Mononuclear cell (primary cell): ENCODE measurements at regions not wholly inside any gene's neighbourhood (a gene's known extent, or its start where the extent isn't known, plus 50 kb on each side); places are given as distances from the start of the nearest gene placed in this dataset.
"Not testable (repeated sequence)": the region's sequence is repeated elsewhere in the genome, so short reads cannot be mapped to it uniquely, and the experiment has no call there.

Experiments
- H3K27me3 ChIP-seq: 2 replicates; pipeline ENCODE4 v1.6.0; 2011; ENCODE audit warnings: low read length, control low read depth; ENCODE audit not compliant: insufficient read depth
- H3K4me1 ChIP-seq: 2 replicates; pipeline ENCODE4 v1.5.1; 2011; ENCODE audit warnings: mild to moderate bottlenecking, low read length, control low read depth; ENCODE audit not compliant: insufficient read depth
- H3K4me3 ChIP-seq: 2 replicates; pipeline ENCODE4 v1.5.1; 2011; ENCODE audit warnings: mild to moderate bottlenecking, low read length, moderate library complexity
- H3K9me3 ChIP-seq: 2 replicates; pipeline ENCODE4 v1.5.1; 2011; ENCODE audit warnings: low read depth, mild to moderate bottlenecking, control low read depth, low read length

GRCh38 chr3:95511828-95512227, 1302.6 kb upstream of the EPHA6 start:
- Histone ChIP-seq H3K27me3 (no peaks in the 10 kb centered on the region), H3K4me3 (no peak overlapping the region), H3K4me1 (no peaks in the 10 kb centered on the region), H3K9me3 (peaks cover 4% of the 10 kb centered on the region)

GRCh38 chr3:95514260-95514659, 1300.1 kb upstream of the EPHA6 start:
- peaks cover 4% of the 10 kb centered on the region for H3K9me3 ChIP-seq
- no peaks in the 10 kb centered on the region for H3K27me3 ChIP-seq
- no peak overlapping the region for H3K4me3 ChIP-seq
- H3K4me1 ChIP-seq: no peaks in the 10 kb centered on the region

- no peaks in the 10 kb centered on the region for H3K4me1 ChIP-seq
- H3K4me3 ChIP-seq: no peak overlapping the region
- H3K27me3 ChIP-seq: no peaks in the 10 kb centered on the region
- H3K9me3 ChIP-seq: peaks cover 4% of the 10 kb centered on the region
Measured at GRCh38 chr3:95521396-95521795, 1293.0 kb upstream of the EPHA6 start.

- Histone ChIP-seq H3K27me3 (no peaks in the 10 kb centered on the region), H3K4me1 (no peaks in the 10 kb centered on the region), H3K4me3 (no peak overlapping the region), H3K9me3 (peaks cover 4% of the 10 kb centered on the region)
Measured at GRCh38 chr3:95522449-95522848, 1291.9 kb upstream of the EPHA6 start.

- H3K4me3 ChIP-seq: no peak overlapping the region
- H3K9me3 ChIP-seq: peaks cover 2% of the 10 kb centered on the region
- no peaks in the 10 kb centered on the region for H3K27me3 ChIP-seq
- no peaks in the 10 kb centered on the region for H3K4me1 ChIP-seq
Measured at GRCh38 chr3:95539950-95540483, 1274.4 kb upstream of the EPHA6 start.

GRCh38 chr3:95565502-95565901, 1248.9 kb upstream of the EPHA6 start:
- Histone ChIP-seq H3K4me3 (no peak overlapping the region), H3K27me3 (no peaks in the 10 kb centered on the region), H3K9me3 (peaks cover 17% of the 10 kb centered on the region), H3K4me1 (no peaks in the 10 kb centered on the region)

GRCh38 chr3:95567346-95567745, 1247.0 kb upstream of the EPHA6 start:
- Histone ChIP-seq H3K4me3 (no peak overlapping the region), H3K4me1 (no peaks in the 10 kb centered on the region), H3K9me3 (peaks cover 17% of the 10 kb centered on the region), H3K27me3 (no peaks in the 10 kb centered on the region)

- Histone ChIP-seq H3K4me1 (no peaks in the 10 kb centered on the region), H3K27me3 (no peaks in the 10 kb centered on the region), H3K4me3 (no peak overlapping the region), H3K9me3 (peaks cover 4% of the 10 kb centered on the region)
Measured at GRCh38 chr3:95586754-95587153, 1227.6 kb upstream of the EPHA6 start.

- not testable (repeated sequence) for H3K4me3 ChIP-seq, H3K9me3 ChIP-seq, H3K4me1 ChIP-seq, H3K27me3 ChIP-seq
Measured at GRCh38 chr3:95587641-95588040, 1226.8 kb upstream of the EPHA6 start.

GRCh38 chr3:95588473-95588872, 1225.9 kb upstream of the EPHA6 start:
- H3K9me3 ChIP-seq: peaks cover 4% of the 10 kb centered on the region
- no peaks in the 10 kb centered on the region for H3K4me1 ChIP-seq
- no peak overlapping the region for H3K4me3 ChIP-seq
- no peaks in the 10 kb centered on the region for H3K27me3 ChIP-seq

- H3K9me3 ChIP-seq: no peaks in the 10 kb centered on the region
- no peaks in the 10 kb centered on the region for H3K27me3 ChIP-seq
- no peaks in the 10 kb centered on the region for H3K4me1 ChIP-seq
- H3K4me3 ChIP-seq: no peak overlapping the region
Measured at GRCh38 chr3:95595416-95596075, 1218.8 kb upstream of the EPHA6 start.

GRCh38 chr3:95607926-95608325, 1206.5 kb upstream of the EPHA6 start:
- no peaks in the 10 kb centered on the region for H3K27me3 ChIP-seq
- no peaks in the 10 kb centered on the region for H3K4me1 ChIP-seq
- no peak overlapping the region for H3K4me3 ChIP-seq
- H3K9me3 ChIP-seq: peaks cover 6% of the 10 kb centered on the region

GRCh38 chr3:95609411-95609810, 1205.0 kb upstream of the EPHA6 start:
- Histone ChIP-seq H3K4me1 (no peaks in the 10 kb centered on the region), H3K4me3 (no peak overlapping the region), H3K9me3 (peaks cover 6% of the 10 kb centered on the region), H3K27me3 (no peaks in the 10 kb centered on the region)

- Histone ChIP-seq H3K4me1 (no peaks in the 10 kb centered on the region), H3K27me3 (no peaks in the 10 kb centered on the region), H3K4me3 (no peak overlapping the region), H3K9me3 (peaks cover 6% of the 10 kb centered on the region)
Measured at GRCh38 chr3:95612611-95613010, 1201.8 kb upstream of the EPHA6 start.

GRCh38 chr3:95613993-95614392, 1200.4 kb upstream of the EPHA6 start:
- Histone ChIP-seq H3K9me3 (peaks cover 6% of the 10 kb centered on the region), H3K4me3 (no peak overlapping the region), H3K4me1 (no peaks in the 10 kb centered on the region), H3K27me3 (no peaks in the 10 kb centered on the region)

- no peaks in the 10 kb centered on the region for H3K4me1 ChIP-seq
- peaks cover 6% of the 10 kb centered on the region for H3K9me3 ChIP-seq
- H3K27me3 ChIP-seq: no peaks in the 10 kb centered on the region
- H3K4me3 ChIP-seq: no peak overlapping the region
Measured at GRCh38 chr3:95615592-95616310, 1198.6 kb upstream of the EPHA6 start.
